GM23248 (cell line): ENCODE measurements at regions not wholly inside any gene's neighbourhood (a gene's known extent, or its start where the extent isn't known, plus 50 kb on each side); places are given as distances from the start of the nearest gene placed in this dataset.

Source experiments
- DNase-seq: peaks from one replicate; pipeline ENCODE4 v3.0.0-alpha.2; 2015
- H2AFZ ChIP-seq: fragments of 200-600 bp; sonication (generic); 2 replicates; pipeline ENCODE4 v1.6.1; 2016; ENCODE audit warnings: antibody characterized with exemption
- H3F3A ChIP-seq: fragments of 200-600 bp; sonication (generic); 2 replicates; pipeline ENCODE4 v1.6.1; 2016; ENCODE audit warnings: mild to moderate bottlenecking, antibody characterized with exemption, mixed run types; ENCODE audit not compliant: insufficient read depth
- H3K27ac ChIP-seq: fragments of 200-600 bp; sonication (generic); 2 replicates; pipeline ENCODE4 v1.5.1; 2016; ENCODE audit warnings: mild to moderate bottlenecking
- H3K27me3 ChIP-seq: fragments of 200-600 bp; sonication (generic); replicated peaks from 2 replicates; pipeline ENCODE4 v1.6.1; 2016; ENCODE audit warnings: mild to moderate bottlenecking; ENCODE audit not compliant: insufficient read depth
- H3K36me3 ChIP-seq: fragments of 200-600 bp; sonication (generic); 2 replicates; pipeline ENCODE4 v1.6.1; 2016; ENCODE audit warnings: low read depth, mild to moderate bottlenecking
- H3K4me1 ChIP-seq: fragments of 200-600 bp; sonication (generic); 2 replicates; pipeline ENCODE4 v1.6.1; 2016; ENCODE audit warnings: mild to moderate bottlenecking; ENCODE audit not compliant: insufficient read depth
- H3K4me2 ChIP-seq: fragments of 200-600 bp; sonication (generic); one replicate; pipeline ENCODE4 v1.6.1; 2016; ENCODE audit warnings: mild to moderate bottlenecking; ENCODE audit not compliant: unreplicated experiment
- H3K4me3 ChIP-seq: fragments of 200-600 bp; sonication (generic); 2 replicates; pipeline ENCODE4 v1.5.1; 2016; ENCODE audit warnings: mild to moderate bottlenecking
- H3K79me2 ChIP-seq: fragments of 200-600 bp; sonication (generic); 2 replicates; pipeline ENCODE4 v1.6.1; 2016; ENCODE audit warnings: mild to moderate bottlenecking; ENCODE audit not compliant: insufficient read depth
- H3K9ac ChIP-seq: fragments of 200-600 bp; sonication (generic); 2 replicates; pipeline ENCODE4 v1.6.1; 2016; ENCODE audit warnings: mild to moderate bottlenecking
- H3K9me2 ChIP-seq: fragments of 200-600 bp; sonication (generic); 2 replicates; pipeline ENCODE4 v1.6.1; 2016; ENCODE audit warnings: mixed run types, mild to moderate bottlenecking, moderate library complexity; ENCODE audit not compliant: insufficient read depth
- H3K9me3 ChIP-seq: fragments of 200-600 bp; sonication (generic); one replicate; pipeline ENCODE4 v1.6.1; 2017; ENCODE audit warnings: low read depth
- H4K20me1 ChIP-seq: fragments of 200-600 bp; sonication (generic); 2 replicates; pipeline ENCODE4 v1.6.0; 2016; ENCODE audit not compliant: insufficient read depth
- EZH2 ChIP-seq: fragments of 200-600 bp; sonication (generic); IDR thresholded peaks from 2 replicates; pipeline ENCODE4 v1.6.1; 2018; ENCODE audit warnings: antibody characterized with exemption, mild to moderate bottlenecking; ENCODE audit not compliant: insufficient read depth, poor library complexity, severe bottlenecking
- EZH2phosphoT487 ChIP-seq: fragments of 200-600 bp; sonication (generic); IDR thresholded peaks from 2 replicates; pipeline ENCODE4 v1.6.1; 2018; ENCODE audit warnings: antibody characterized with exemption, moderate library complexity, mild to moderate bottlenecking, low read depth; ENCODE audit not compliant: insufficient read depth
- WGBS, 2 experiments: methylation state at CpG; one replicate each; pipeline ENCODE4 v1.1.6; 2015 to 2017; ENCODE audit warnings: low lambda C conversion rate in 2 of 2, low coverage in 1 of 2; ENCODE audit errors: missing lambda C conversion rate in 2 of 2; 5-methylcytosine and 5-hydroxymethylcytosine counted together
- in situ Hi-C: fragments of 300-500 bp; cut with MboI; formaldehyde crosslinking; loops from 2 replicates; pipeline ENCODE4 v1.15.0; 2020

- 100% methylated on average over 1 of the region's 1 CpG for WGBS, 2 experiments
- in situ Hi-C loops = no loop called here
- Histone ChIP-seq H3K27me3 (no peaks in the 10 kb centered on the region), H3F3A (peaks cover 17% of the 10 kb centered on the region), H3K9me2 (no peaks in the 10 kb centered on the region), H3K27ac (no peak overlapping the region), H3K9ac (no peak overlapping the region), H2AFZ (no peak overlapping the region), H4K20me1 (no peaks in the 10 kb centered on the region), H3K9me3 (no peaks in the 10 kb centered on the region), H3K36me3 (peaks cover 80% of the 10 kb centered on the region), H3K4me1 (no peaks in the 10 kb centered on the region), H3K4me2 (no peak overlapping the region), H3K4me3 (no peak overlapping the region), H3K79me2 (peaks cover 31% of the 10 kb centered on the region; the same call in 1 of the 2 replicates)
- TF ChIP-seq EZH2phosphoT487 (no peak), EZH2 (no peak)
- DNase-seq = no peak
Observed at GRCh38 chr9:92232190-92232589, 61.3 kb downstream of the IARS1 start.

GRCh38 chr9:92228628-92229027, 64.9 kb downstream of the IARS1 start:
- Histone ChIP-seq H3K27me3 (no peaks in the 10 kb centered on the region), H3K36me3 (peaks cover 72% of the 10 kb centered on the region), H3K9me2 (no peaks in the 10 kb centered on the region), H4K20me1 (no peaks in the 10 kb centered on the region), H3K27ac (no peak overlapping the region), H2AFZ (no peak overlapping the region), H3F3A (peaks cover 13% of the 10 kb centered on the region), H3K9me3 (no peaks in the 10 kb centered on the region), H3K4me2 (no peak overlapping the region), H3K79me2 (peaks cover 51% of the 10 kb centered on the region), H3K4me3 (no peak overlapping the region), H3K9ac (no peak overlapping the region), H3K4me1 (no peaks in the 10 kb centered on the region)
- WGBS, 2 experiments = 83 to 92% methylated on average over 2 of the region's 2 CpGs
- TF ChIP-seq EZH2phosphoT487 (no peak), EZH2 (no peak)
- in situ Hi-C loops = no loop called here
- no peak for DNase-seq

- peaks cover 65% of the 10 kb centered on the region for H3K36me3 ChIP-seq
- H3K4me1 ChIP-seq = no peaks in the 10 kb centered on the region
- H3K4me2 ChIP-seq = no peak overlapping the region
- peaks cover 55% of the 10 kb centered on the region for H3K79me2 ChIP-seq
- in situ Hi-C loops = no loop called here
- H2AFZ ChIP-seq = no peak overlapping the region
- DNase-seq = no peak
- WGBS, 2 experiments = 85 to 90% methylated on average over 4 of the region's 4 CpGs
- no peaks in the 10 kb centered on the region for H4K20me1 ChIP-seq
- no peak overlapping the region for H3K9ac ChIP-seq
- H3K9me2 ChIP-seq = no peaks in the 10 kb centered on the region
- H3F3A ChIP-seq = peaks cover 6% of the 10 kb centered on the region
- no peaks in the 10 kb centered on the region for H3K27me3 ChIP-seq
- H3K27ac ChIP-seq = no peak overlapping the region
- no peaks in the 10 kb centered on the region for H3K9me3 ChIP-seq
- no peak for TF ChIP-seq EZH2
- TF ChIP-seq EZH2phosphoT487 = no peak
- H3K4me3 ChIP-seq = no peak overlapping the region
Observed at GRCh38 chr9:92224177-92224576, 69.3 kb downstream of the IARS1 start.

- Histone ChIP-seq H3K79me2 (peaks cover 55% of the 10 kb centered on the region), H3K27me3 (no peaks in the 10 kb centered on the region), H3K4me1 (no peaks in the 10 kb centered on the region), H3K4me3 (no peak overlapping the region), H3K36me3 (peaks cover 63% of the 10 kb centered on the region), H3K9ac (no peak overlapping the region), H3K9me2 (no peaks in the 10 kb centered on the region), H2AFZ (no peak overlapping the region), H4K20me1 (no peaks in the 10 kb centered on the region), H3K4me2 (no peak overlapping the region), H3K9me3 (no peaks in the 10 kb centered on the region), H3K27ac (no peak overlapping the region), H3F3A (peaks cover 6% of the 10 kb centered on the region)
- no peak for DNase-seq
- 69 to 73% methylated on average over 2 of the region's 2 CpGs for WGBS, 2 experiments
- no peak for TF ChIP-seq EZH2phosphoT487
- no peak for TF ChIP-seq EZH2
- in situ Hi-C loops = no loop called here
Observed at GRCh38 chr9:92223758-92224157, 69.7 kb downstream of the IARS1 start.
